ENCODE measurements at regions not wholly inside any gene's neighbourhood (a gene's known extent, or its start where the extent isn't known, plus 50 kb on each side); places are given as distances from the start of the nearest gene placed in this dataset.
"Not testable (repeated sequence)": the region's sequence is repeated elsewhere in the genome, so short reads cannot be mapped to it uniquely, and the experiment has no call there.

DNA sequence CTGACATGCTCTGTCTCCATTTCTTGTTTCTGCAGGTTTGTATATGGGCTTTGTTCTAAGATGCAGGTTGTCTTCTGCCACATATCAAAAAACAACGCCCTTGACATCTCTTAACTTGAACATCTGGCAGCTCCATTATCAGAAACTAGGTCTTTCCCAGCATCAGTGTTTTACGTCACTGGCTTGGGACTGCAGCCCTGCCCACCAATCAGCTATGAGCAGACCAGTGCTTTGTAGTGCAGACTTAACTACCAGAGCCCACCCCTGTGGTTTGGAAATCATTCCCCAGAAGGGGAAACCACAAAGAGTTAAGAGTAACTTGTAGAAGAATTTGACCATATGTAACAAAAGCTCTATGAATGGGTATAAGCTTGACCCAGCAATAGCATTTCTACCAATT is 132.4 kb downstream of the SEPTIN14 start:
- TF ChIP-seq POLR2AphosphoS5 (IDR thresholded peaks at IDR 0.05) = no peak
- TF ChIP-seq POLR2A (IDR thresholded peaks at IDR 0.05) = no peak
- TF ChIP-seq EP300 (IDR thresholded peaks at IDR 0.05) = no peak
- no peak for TF ChIP-seq CTCF (IDR thresholded peaks at IDR 0.05)
- Histone ChIP-seq H3K27me3 (no peaks in the 10 kb centered on the region), H3K36me3 (no peaks in the 10 kb centered on the region), H3K27ac (no peak overlapping the region), H3K4me3 (no peak overlapping the region), H3K4me1 (no peaks in the 10 kb centered on the region), H3K9me3 (no peaks in the 10 kb centered on the region)
- no peak for DNase-seq (ENCODE audit: low spot score in 2 of 2)
- 75% methylated on average over 2 of the region's 2 CpGs for WGBS

DNA sequence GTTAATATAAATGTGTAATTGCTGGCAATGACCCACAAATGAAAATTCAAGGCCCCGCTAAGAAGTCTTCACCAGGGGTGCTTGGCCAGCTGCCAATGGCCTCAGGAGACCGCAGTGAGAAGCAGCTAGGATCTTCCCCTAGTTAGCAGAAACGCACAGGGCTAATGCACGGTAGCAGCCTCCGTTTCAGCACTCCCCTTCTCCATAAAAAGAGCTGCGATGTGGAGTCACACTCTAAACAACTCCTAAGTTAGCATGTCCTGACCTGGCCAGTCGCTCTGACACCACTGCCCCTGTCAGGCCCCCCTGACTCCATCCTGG is 139.0 kb downstream of the SEPTIN14 start:
- Histone ChIP-seq H3K4me3 (no peak overlapping the region), H3K27ac (no peak overlapping the region), H3K27me3 (no peaks in the 10 kb centered on the region), H3K9me3 (no peaks in the 10 kb centered on the region), H3K36me3 (no peaks in the 10 kb centered on the region), H3K4me1 (no peaks in the 10 kb centered on the region)
- TF ChIP-seq CTCF (IDR thresholded peaks at IDR 0.05) = no peak
- no peak for TF ChIP-seq POLR2AphosphoS5 (IDR thresholded peaks at IDR 0.05)
- no peak for TF ChIP-seq POLR2A (IDR thresholded peaks at IDR 0.05)
- TF ChIP-seq EP300 (IDR thresholded peaks at IDR 0.05) = no peak
- WGBS = 12% methylated on average over 7 of the region's 7 CpGs
- DNase-seq (ENCODE audit: low spot score in 2 of 2) = no peak

GRCh38 chr7:55722874-55723620 is 139.5 kb downstream of the SEPTIN14 start:
- DNase-seq (ENCODE audit: low spot score in 2 of 2); H3K27me3 ChIP-seq; H3K27ac ChIP-seq; H3K4me3 ChIP-seq; H3K36me3 ChIP-seq; H3K9me3 ChIP-seq; H3K4me1 ChIP-seq: not testable (repeated sequence)
- WGBS = 37% methylated on average over 4 of the region's 7 CpGs

GRCh38 chr7:55721004-55721403 is 141.5 kb downstream of the SEPTIN14 start:
- H3K27ac ChIP-seq; DNase-seq (ENCODE audit: low spot score in 2 of 2); H3K4me3 ChIP-seq; H3K36me3 ChIP-seq; H3K9me3 ChIP-seq; H3K4me1 ChIP-seq; H3K27me3 ChIP-seq: not testable (repeated sequence)
- 67% methylated on average over 1 of the region's 1 CpG for WGBS

DNA sequence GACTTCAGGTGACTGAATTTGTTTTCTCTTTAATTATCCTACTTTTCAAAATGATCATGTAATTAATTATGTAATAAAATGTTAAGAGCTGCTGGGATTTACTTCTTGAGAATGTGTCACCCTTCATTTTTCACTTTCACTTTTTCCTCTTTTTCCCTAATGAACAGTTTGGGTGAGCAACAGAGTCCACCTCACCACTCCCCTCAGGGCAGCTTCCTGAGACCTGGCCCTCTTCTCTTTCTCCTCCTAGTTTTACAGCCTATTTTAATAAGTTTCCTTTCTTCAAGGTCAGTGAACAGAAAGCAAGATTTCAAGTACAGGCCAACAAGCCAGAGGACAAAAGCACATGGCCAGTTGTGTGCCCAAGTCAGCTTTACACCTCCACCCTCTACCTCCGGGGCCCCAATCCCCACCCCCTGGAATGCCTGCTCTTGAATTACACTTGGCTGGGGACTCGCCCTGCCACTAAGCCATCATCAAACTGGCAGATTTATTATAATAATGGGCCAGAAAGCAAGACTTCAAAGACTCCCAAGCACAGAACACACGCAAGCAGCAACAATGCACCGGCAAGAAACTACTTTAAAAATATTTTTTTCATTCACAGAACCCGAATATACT is 143.1 kb upstream of the VOPP1 start:
- WGBS = 34% methylated on average over 4 of the region's 5 CpGs
- H3K36me3 ChIP-seq, H3K4me1 ChIP-seq: not testable (repeated sequence)

DNA sequence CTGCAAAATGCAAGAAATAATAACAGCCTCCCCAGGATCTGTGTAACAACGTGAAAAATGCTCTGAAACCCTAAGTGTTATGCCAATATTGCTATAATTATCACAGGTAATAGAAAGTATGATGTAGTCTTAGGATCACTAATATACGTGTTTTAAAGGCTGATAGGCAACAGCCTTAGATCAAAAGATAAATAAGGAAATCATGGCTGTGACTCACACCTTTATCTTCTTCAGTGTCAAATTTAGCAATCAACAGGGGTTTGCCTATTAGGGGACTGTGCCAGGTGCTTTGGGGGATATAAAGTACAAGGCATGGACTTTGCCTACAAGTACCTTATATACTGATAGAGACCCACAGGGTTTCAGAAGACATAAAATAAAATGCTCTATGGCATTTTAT is 142.1 kb upstream of the VOPP1 start:
- H3K27me3 ChIP-seq; H3K36me3 ChIP-seq; H3K4me3 ChIP-seq; H3K4me1 ChIP-seq; H3K27ac ChIP-seq; DNase-seq (ENCODE audit: low spot score in 2 of 2); H3K9me3 ChIP-seq: not testable (repeated sequence)
- 50% methylated on average over 2 of the region's 2 CpGs for WGBS

More for the DNA sequence above, 143.1 kb upstream of the VOPP1 start:
- H3K27ac ChIP-seq; H3K4me3 ChIP-seq; H3K27me3 ChIP-seq; H3K9me3 ChIP-seq; DNase-seq (ENCODE audit: low spot score in 2 of 2): not testable (repeated sequence)

- 69% methylated on average over 2 of the region's 2 CpGs for WGBS
- DNase-seq (ENCODE audit: low spot score in 2 of 2) = not testable (repeated sequence)
Measured at GRCh38 chr7:55710312-55710711, 138.0 kb upstream of the VOPP1 start.

GRCh38 chr7:55708028-55708427 is 135.7 kb upstream of the VOPP1 start:
- DNase-seq (ENCODE audit: low spot score in 2 of 2); H3K36me3 ChIP-seq; H3K4me3 ChIP-seq; H3K27ac ChIP-seq; H3K9me3 ChIP-seq; H3K27me3 ChIP-seq; H3K4me1 ChIP-seq: not testable (repeated sequence)
- WGBS = 46% methylated on average over 6 of the region's 6 CpGs

More at GRCh38 chr7:55710312-55710711, 138.0 kb upstream of the VOPP1 start:
- H3K9me3 ChIP-seq, H3K4me3 ChIP-seq, H3K36me3 ChIP-seq, H3K27ac ChIP-seq, H3K4me1 ChIP-seq, H3K27me3 ChIP-seq: not testable (repeated sequence)

DNA sequence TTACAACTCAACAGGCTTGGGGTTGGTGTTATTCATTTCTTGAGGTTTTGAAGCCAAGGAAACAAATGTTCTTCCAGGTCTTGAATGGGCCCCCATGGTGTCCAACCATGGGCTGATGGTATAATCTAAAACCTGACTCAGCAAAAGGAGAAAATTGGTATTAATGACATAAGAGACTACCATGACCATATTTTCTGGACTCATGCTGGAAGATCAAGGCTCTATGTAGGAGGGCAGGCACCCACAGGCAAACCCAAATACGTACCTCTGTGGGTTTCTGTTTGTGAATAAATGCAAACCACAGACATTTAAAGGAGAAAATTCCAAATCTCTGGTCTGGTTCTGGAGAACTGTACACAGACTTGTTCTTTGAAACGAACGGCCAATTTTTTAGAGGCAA is 135.1 kb upstream of the VOPP1 start:
- WGBS = 83% methylated on average over 1 of the region's 3 CpGs

DNA sequence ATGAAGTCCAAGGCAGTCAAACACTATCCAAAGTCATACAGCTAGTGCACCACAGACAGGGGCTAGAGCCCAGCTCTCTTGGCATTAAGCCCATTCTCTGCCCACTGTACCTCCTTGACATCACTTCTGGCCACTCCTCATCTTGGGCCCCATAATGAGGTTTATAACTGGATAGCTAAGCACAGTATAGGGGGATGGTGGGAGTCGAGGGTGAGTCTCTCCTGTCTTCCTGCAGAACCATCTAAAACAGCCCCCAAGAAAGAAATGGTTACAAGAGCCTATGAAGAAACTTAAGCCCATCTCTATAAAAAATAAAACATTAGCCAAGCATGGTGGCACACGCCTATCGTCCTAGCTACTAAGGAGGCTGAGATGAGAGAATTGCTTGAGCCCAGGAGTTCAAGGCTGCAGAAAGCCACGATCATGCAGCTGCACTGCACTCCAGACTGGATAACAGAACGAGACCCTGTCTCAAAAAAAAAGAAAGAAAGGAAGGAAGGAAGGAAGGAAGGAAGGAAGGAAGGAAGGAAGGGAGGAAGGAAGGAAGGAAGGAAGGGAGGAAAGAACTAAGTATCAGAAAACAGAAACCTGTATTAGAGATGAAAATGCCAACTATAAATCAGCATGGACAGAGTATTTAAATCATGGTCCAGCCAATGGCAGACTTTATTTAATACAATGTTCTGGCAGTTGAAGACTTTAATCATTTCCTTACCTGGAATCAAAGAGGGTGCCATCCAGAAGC is 134.3 kb upstream of the VOPP1 start:
- H3K27ac ChIP-seq; H3K36me3 ChIP-seq; H3K27me3 ChIP-seq; H3K9me3 ChIP-seq; H3K4me1 ChIP-seq; DNase-seq (ENCODE audit: low spot score in 2 of 2); H3K4me3 ChIP-seq: not testable (repeated sequence)
- WGBS = 83% methylated on average over 4 of the region's 5 CpGs

More for the DNA sequence above, 135.1 kb upstream of the VOPP1 start:
- not testable (repeated sequence) for H3K27ac ChIP-seq; H3K27me3 ChIP-seq; H3K4me1 ChIP-seq; DNase-seq (ENCODE audit: low spot score in 2 of 2); H3K4me3 ChIP-seq; H3K9me3 ChIP-seq; H3K36me3 ChIP-seq

GRCh38 chr7:55705728-55706450 is 133.6 kb upstream of the VOPP1 start:
- not testable (repeated sequence) for H3K4me3 ChIP-seq; H3K27ac ChIP-seq; H3K4me1 ChIP-seq; H3K36me3 ChIP-seq; DNase-seq (ENCODE audit: low spot score in 2 of 2); H3K27me3 ChIP-seq; H3K9me3 ChIP-seq
- WGBS = 69% methylated on average over 5 of the region's 5 CpGs

All from suprapubic skin (tissue), 4 donors.